22Rv1 (cell line): ENCODE measurements at regions not wholly inside any gene's neighbourhood (a gene's known extent, or its start where the extent isn't known, plus 50 kb on each side); places are given as distances from the start of the nearest gene placed in this dataset.

Experiments used
- ZFX ChIP-seq: fragments of 450-650 bp; IDR thresholded peaks from 2 replicates; pipeline ENCODE4 v1.6.1; 2017; ENCODE audit warnings: antibody characterized with exemption, borderline replicate concordance
- TF ChIP-seq, protein P1 (sequence below): fragments of 450-650 bp; IDR thresholded peaks from 2 replicates; pipeline ENCODE4 v1.5.1; 2017; ENCODE audit warnings: mild to moderate bottlenecking

DNA sequence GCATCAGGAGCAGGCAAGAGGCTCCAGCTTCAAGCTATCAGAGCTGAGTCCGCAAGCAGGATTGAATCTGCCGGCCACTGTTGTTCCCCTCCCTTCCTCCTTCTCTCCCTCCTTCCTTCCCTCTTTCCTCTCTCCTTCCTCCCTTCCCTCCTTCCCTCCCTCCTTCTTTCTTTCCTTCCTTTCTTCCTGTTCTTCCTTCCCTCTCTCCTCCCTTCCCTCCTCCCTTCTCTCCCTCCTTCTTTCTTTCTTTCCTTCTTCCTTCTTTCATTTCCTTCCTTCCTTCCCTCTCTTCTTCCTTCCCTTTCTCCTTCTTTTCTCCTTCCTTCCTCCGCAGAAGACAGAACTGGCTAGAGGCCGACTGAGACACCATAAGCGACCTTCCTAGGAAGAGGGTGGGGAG is 534.0 kb downstream of the NPHP4 start:
- TF ChIP-seq, protein P1, sequence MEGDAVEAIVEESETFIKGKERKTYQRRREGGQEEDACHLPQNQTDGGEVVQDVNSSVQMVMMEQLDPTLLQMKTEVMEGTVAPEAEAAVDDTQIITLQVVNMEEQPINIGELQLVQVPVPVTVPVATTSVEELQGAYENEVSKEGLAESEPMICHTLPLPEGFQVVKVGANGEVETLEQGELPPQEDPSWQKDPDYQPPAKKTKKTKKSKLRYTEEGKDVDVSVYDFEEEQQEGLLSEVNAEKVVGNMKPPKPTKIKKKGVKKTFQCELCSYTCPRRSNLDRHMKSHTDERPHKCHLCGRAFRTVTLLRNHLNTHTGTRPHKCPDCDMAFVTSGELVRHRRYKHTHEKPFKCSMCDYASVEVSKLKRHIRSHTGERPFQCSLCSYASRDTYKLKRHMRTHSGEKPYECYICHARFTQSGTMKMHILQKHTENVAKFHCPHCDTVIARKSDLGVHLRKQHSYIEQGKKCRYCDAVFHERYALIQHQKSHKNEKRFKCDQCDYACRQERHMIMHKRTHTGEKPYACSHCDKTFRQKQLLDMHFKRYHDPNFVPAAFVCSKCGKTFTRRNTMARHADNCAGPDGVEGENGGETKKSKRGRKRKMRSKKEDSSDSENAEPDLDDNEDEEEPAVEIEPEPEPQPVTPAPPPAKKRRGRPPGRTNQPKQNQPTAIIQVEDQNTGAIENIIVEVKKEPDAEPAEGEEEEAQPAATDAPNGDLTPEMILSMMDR: no peak
- TF ChIP-seq ZFX: no peak
